DND-41 (cell line): ENCODE measurements at regions not wholly inside any gene's neighbourhood (a gene's known extent, or its start where the extent isn't known, plus 50 kb on each side); places are given as distances from the start of the nearest gene placed in this dataset.

Experiments used
- CTCF ChIP-seq: IDR thresholded peaks from 2 replicates; pipeline ENCODE4 v1.5.1; 2012; ENCODE audit warnings: borderline replicate concordance, low read length, moderate library complexity, mild to moderate bottlenecking; ENCODE audit not compliant: poor library complexity, severe bottlenecking; ENCODE audit errors: extremely low read depth
- EZH2 ChIP-seq: IDR thresholded peaks from 3 replicates; pipeline ENCODE4 v1.6.1; 2012; ENCODE audit warnings: borderline replicate concordance, low read depth, mild to moderate bottlenecking, moderate library complexity, low read length, inconsistent platforms; ENCODE audit not compliant: severe bottlenecking

- TF ChIP-seq CTCF (no peak), EZH2 (no peak)
These were observed 357.9 kb downstream of the PID1 start for GRCh38 chr2:228913176-228913575.
